ENCODE measurements at regions not wholly inside any gene's neighbourhood (a gene's known extent, or its start where the extent isn't known, plus 50 kb on each side); places are given as distances from the start of the nearest gene placed in this dataset.

- DNase-seq (ENCODE audit: low read depth): no peak
Measured at GRCh38 chr18:68525091-68525490, 189.8 kb downstream of the TMX3 start.

- peak; percentile 19 for DNase-seq (ENCODE audit: low read depth)
Measured at GRCh38 chr18:68520406-68521075, 194.4 kb downstream of the TMX3 start.

DNA sequence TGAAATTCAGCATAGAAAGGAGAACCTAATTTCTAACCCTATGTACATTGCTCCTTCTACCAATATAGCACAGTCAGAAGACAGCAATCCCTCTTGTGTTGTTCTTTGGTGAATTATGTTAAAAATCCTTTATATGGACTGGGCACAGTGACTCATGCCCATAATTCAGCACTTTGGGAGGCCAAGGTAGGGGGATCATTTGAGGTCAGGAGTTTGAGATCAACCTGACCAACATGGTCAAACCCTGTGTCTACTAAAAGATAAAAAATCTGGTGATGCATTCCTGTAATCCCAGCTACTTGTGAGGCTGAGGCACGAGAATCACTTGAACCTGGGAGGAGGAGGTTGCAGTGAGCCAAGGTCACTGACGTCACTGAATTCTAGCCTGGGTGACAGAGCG is 195.6 kb downstream of the TMX3 start:
- peak; percentile 13 for DNase-seq (ENCODE audit: low read depth)

DNA sequence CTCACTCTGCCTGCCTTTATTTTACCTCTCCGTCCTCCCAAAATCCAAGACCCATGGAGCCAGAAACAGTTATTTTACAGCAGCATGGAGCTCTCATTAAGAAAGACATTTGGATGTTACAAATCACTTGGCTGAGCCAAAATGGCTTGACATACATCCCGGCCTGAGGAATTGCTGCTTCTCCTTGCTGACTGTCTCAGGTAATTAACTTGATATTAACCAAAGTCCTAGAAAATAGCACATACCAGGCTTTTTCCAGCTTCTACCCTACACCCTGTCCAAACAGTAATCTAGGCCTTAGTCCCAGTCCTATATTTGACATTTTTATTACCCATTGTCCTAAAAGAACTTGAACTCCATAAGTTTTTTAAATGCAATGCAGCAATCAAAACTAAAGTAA is 205.0 kb downstream of the TMX3 start:
- DNase-seq (ENCODE audit: low read depth): no peak

GRCh38 chr18:68507781-68508180 is 207.1 kb downstream of the TMX3 start:
- no peak for DNase-seq (ENCODE audit: low read depth)

GRCh38 chr18:68505178-68505574 is 209.7 kb downstream of the TMX3 start:
- no peak for DNase-seq (ENCODE audit: low read depth)

DNA sequence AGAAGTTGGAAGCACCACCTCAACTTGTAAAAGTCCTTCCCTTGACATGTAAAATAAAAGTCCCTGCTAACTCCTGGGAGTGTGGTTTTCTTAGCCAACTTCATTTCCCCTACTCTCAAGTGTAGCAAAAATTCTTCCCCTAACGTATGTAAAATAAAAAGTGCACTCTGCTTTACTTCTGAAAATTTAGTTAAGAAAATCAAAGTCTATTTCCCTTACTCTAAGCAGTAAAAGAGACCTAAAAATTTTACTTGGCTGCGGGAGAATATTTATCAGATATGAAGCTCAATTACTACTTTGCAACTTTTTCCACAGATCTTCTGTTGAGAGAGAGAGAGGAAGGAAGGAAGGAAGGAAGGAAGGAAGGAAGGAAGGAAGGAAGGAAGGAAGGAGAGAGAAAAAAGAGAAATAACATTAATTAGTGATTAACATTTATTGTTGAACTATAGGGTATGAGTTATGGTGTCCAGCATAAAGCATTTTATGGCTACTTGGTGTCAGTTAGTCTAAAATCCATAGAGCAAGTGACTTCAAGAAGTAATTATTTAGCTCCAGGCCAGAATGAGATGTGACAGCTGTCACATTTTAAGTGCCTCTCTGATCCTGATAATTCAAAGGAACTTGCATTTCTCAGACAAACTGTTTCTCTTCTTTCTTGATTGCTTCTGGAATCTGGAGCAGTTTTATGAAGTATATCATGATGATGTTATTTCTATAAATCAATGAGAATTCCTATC is 210.3 kb downstream of the TMX3 start:
- DNase-seq (ENCODE audit: low read depth): no peak

GRCh38 chr18:68500556-68500955 is 214.4 kb downstream of the TMX3 start:
- no peak for DNase-seq (ENCODE audit: low read depth)

DNA sequence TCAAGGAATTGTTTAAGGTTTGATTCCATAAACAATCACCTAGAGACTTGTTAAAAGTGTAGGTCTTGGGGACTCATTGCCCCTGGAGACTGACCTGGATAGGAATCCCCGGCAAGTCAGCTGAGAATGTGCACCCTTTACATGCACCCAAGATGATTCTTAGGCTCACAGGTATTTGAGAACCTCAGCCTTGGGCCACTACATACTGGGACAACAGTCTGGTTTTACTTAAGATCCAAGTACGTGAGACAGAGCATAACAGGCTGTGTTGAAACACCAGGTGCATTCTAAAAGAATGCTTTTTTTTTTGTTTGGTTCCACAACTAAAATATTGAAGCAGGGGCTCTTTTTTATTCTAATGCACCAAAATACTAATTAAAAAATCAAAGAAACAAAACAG is 215.8 kb downstream of the TMX3 start:
- no peak for DNase-seq (ENCODE audit: low read depth)

DNA sequence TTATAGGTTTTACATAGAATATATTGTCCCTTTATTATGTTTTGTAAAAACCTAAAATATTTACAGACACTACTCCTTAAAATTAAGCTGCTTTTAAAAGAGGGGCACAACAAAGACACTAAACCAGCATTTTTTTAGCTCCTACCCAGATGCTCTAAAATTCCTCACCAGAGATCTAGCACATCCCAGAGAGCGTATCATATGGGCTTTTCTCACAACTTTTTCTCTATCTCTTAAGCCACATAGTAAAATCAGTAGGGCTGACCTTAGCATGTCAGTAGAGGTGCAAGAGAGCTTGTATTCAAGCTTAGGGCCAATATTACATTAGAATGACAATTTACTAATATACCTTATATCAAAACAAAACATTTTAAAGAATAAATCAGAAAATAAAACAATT is 216.3 kb downstream of the TMX3 start:
- no peak for DNase-seq (ENCODE audit: low read depth)

DNA sequence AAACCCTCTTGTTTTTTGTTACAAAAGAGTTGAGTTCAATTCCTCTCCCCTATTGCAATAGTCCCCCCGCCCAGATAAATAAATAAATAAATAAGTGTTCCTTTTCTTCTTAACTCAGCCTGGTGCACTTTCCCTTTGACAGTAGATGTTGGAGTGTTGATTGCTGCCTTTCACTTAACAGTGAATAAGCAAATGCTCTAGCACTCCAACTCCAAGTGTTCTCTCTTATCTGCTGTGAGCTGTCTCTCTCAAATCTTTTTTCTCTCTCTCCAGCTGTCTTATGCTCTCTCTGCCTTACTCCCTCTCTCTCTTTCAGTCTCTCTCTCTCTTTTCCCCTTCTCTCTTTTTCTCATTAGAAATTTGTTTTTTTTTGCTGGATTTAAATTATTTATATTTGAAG is 216.7 kb downstream of the TMX3 start:
- no peak for DNase-seq (ENCODE audit: low read depth)

GRCh38 chr18:68494802-68495581 is 219.9 kb downstream of the TMX3 start:
- DNase-seq (ENCODE audit: low read depth): peak; percentile 64

- no peak for DNase-seq (ENCODE audit: low read depth)
Measured at GRCh38 chr18:68489013-68489792, 225.7 kb downstream of the TMX3 start.

DNA sequence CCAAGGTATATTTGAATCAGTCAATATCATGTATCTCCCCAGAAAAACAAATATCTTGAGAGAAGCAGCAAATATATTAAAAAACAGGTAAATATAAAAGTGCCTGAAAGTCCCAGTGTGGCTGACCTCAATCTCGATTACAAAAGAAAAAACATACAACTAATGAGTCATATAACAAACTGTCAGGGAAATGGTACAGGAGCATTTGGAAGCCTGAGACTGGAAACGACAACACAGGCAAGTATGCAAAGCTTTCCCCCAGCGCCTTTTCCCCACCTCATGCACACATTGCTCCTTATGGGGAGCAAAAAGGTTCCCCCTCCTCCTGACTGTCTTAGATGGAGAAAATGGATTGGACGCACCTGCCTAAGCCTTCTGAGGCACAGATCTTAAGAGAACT is 230.7 kb downstream of the TMX3 start:
- peak; percentile 38 for DNase-seq (ENCODE audit: low read depth)

DNA sequence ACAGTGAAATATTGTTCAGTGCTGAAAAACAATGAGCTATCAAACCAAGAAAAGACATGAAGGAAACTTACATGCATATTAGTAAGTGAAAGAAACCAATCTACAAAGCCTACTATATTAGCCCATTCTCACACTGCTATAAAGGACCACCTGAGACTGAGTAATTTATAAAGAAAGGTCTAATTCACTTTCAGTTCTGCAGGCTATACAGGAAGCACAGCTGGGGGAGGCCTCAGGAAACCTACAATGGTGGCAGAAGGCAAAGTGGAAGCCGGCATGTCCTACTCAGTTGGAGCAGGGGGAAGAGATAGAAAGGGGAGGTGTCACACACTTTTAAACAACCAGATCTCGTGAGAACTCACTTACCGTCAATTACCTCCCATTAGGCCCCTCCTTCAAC is 232.1 kb downstream of the TMX3 start:
- DNase-seq (ENCODE audit: low read depth): no peak

- no peak for DNase-seq (ENCODE audit: low read depth)
Measured at GRCh38 chr18:68480196-68480595, 234.7 kb downstream of the TMX3 start.

- no peak for DNase-seq (ENCODE audit: low read depth)
Measured at GRCh38 chr18:68478246-68478645, 236.7 kb downstream of the TMX3 start.

GRCh38 chr18:68475883-68476282 is 239.0 kb downstream of the TMX3 start:
- no peak for DNase-seq (ENCODE audit: low read depth)

- no peak for DNase-seq (ENCODE audit: low read depth)
Measured at GRCh38 chr18:68472701-68473295, 242.1 kb downstream of the TMX3 start.

- DNase-seq (ENCODE audit: low read depth): no peak
Measured at GRCh38 chr18:68469049-68469625, 245.8 kb downstream of the TMX3 start.

DNA sequence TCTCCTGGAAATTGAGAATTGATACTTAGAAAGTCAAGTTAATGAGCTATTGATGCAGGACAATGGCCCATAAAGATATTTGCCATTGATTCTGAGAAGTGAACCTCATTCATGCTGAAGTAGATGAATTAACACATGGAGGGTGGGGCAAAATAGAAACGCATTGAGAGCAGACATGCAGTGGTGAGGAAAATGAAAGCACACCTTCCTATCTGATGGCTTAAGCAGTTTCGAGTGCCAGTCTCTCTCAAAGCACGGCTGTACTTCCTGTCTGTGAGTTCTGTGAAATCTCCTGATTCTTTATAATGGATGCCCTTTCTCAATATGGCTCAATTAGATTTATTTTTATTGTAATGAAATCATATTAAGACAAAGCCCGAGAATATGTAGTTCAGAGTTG is 247.0 kb downstream of the TMX3 start:
- DNase-seq (ENCODE audit: low read depth): peak; percentile 37
